Suppressor macrophage (primary cell): ENCODE measurements at regions not wholly inside any gene's neighbourhood (a gene's known extent, or its start where the extent isn't known, plus 50 kb on each side); places are given as distances from the start of the nearest gene placed in this dataset.
"Not testable (repeated sequence)": the region's sequence is repeated elsewhere in the genome, so short reads cannot be mapped to it uniquely, and the experiment has no call there.

ENCODE experiments used
- DNase-seq, 4 experiments: peaks; one replicate each; pipeline ENCODE4 v3.0.0-alpha.2; 2020 to 2022

DNA sequence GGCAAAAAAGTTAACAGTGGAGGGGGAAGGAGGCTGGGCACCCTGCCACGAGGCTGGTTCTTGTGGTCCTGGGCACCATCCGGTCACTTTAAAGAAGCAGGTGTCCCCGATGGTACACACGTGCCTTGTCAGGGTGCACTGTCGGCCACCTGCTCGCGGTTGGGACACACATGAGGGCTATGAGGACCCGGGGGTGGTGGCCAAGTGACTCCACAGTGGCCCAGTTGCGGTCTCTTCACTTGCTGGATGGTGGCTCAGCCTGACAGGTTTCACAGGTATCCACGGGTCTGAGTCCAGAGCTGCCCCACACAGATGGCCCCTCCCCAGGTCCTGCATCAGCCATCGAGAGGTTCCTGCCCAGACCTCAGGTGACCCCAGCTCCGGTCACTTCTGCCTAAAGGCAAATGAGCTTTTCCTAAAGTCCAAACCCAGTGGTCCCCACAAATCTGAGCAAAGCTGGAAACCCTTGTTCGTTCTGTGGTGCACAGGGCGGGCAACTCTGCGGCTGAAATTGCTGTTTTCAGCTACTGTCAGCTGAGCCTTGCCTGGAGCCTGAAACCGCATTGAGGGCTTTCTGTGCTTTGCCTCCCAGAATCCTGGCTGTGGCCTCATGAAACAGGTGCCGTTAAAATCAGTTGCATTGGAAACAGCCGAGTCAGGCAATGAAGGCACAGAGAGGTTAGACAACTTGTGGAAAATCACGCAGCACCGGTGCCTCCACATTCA lies 144.0 kb downstream of the LAT start:
- DNase-seq: not testable (repeated sequence)

DNA sequence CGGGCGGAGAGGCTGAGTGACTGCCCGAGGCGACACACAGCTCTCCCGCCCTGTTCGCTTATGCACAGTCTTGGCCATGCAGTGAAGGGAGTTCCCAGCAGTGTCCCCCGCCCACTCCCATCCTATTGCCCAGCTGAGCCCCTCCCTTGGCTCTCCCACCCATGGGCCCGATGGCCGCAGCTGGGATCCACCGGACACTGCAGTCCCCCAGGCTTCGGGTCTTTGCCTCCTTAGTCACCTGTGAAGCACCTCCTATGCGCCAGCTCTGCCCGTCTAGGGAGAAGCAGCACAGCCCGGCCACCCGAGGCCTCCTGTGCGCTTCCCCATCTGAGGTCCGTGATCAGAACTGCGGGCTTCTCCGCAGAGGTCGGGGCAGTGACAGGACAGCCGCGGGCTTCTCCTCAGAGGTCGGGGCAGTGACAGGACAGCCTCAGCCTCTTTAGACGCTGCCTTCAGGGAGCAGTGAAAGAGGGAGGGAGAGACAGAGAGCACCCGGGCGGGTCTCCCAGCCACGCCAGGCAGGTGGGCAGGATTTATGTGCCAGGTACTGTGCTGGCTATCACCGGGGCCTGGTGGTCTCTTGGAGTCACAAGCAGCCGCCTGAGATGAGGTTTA lies 143.1 kb downstream of the LAT start:
- not testable (repeated sequence) for DNase-seq

DNA sequence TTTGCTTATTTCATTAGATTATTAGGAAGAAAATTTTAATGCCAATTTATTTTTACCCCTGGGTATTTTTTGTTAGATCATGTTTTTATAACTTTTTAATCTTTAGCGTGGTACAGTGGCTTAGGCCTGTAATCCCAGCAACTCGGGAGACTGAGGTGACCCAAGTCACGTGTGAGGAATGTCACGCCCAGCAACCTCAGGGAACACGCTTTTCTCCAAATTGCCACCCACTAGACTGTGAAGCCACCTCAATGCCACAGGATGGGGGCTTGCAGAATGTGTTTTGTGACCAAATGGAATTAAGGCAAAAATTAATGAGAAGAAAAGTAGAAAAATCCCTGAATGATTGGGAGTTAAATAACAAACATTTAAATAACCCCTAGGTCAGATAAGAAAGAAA lies 141.8 kb downstream of the LAT start:
- DNase-seq: peak in 3 of 4 experiments; percentile 11 to 40 (median 26)

DNA sequence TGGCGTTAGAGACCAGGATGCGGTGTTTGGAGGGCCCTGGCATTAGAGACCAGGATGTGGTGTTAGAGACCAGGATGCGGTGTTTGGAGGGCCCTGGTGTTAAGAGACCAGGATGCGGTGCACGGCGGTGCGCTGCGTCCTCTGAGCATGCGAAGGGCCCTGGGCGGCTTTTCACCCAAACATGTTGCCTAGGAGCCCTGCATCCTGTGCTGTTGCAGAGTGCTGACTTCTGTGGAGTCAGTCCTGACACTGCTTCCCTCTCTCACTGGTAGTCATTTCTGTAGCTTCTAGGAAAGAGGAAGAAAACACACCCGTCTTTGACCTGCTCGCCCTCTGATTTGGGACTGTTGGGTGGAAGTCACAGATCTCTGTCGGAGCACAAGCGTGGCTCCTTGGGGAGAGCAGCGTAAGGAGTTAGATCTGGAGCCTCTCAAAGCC lies 141.2 kb downstream of the LAT start:
- DNase-seq: peak; percentile 83 to 92 (median 88)

DNA sequence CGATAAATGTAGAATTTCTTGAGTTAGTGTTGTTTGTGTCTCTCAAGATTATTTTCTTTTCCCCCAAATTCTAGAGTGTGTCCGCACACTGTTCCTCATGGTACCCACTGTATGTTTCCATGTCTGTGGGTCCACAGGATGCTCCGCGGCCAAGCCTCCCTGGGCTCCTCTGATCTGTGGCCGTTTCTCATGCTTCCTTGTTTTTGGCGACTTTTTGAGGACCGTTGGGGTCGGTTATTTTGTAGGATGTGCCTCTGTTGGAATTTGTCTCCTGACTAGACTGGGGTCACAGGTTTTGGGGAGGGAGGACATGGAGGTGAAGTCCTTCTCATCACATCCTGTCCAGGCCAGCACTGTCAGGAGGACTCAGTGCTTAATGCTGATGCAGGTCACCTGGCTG lies 140.0 kb downstream of the LAT start:
- DNase-seq: no peak

DNA sequence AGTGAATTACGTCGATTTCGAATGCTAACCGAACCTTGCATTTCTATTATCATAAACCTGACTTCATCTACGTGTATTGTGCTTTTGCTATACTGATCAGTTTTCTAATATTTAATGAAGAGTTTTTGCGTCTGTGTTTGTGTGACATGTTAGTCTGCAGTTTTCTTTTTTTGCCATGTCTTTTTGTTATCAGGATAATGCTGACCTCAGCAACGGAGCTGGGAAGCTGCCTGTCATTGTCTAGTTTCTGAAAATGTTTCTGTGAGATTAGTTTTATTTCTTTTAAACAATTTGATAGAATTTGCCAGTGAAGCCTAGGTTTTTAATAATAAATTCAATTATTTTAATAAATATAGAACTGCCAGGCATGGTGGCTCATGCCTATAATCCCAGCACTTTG lies 139.3 kb downstream of the LAT start:
- not testable (repeated sequence) for DNase-seq

DNA sequence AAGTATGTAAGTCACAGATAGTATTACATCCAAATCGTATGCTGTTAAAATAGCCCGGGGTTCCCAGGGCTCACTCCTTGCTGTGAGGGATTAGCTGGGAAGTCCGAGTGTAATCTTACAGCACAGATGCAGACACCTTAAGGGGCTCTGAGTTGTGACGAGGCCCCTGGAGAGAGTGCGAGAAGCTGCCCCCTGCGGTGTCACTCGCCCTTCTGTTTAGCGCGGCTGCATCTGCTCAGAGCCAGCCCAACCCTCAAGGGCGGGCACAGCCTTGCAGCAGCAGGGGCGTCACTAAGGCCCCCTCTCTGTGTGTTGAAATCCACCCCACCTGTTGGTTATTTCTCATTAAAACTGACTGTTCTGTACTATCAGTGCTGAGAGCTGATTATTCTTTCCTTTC lies 135.8 kb downstream of the LAT start:
- DNase-seq: not testable (repeated sequence)

DNA sequence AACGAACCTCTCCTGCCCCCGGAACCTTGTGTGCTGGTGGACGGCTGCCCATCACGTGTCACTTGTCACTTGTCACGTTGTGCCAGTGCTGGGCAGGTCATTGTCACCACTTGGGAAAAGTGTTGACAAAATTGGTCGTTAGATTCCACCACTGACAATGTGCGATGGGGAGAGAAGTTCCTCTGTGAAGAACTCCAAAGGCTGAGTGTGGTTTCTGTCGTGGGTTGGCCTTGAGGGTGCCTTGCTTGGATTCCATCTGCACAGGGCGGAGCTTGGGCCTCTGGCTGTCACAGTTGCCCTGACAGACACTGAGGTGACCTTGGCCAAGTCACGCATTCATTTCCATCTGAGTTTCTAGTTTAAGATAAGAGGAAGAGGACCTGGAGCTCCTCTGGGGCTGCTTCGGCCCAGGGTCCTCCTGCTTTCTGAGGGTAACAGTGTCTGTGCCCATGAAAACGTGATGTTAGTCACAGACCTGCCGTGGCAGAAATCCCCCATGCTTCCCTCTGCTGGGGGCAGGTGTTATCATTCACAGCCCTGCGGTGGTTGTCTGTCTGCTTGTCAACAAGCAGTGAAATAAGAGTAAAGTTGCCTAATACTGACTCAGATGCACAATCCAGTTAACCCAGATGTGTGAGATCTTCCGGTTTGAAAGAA lies 133.6 kb downstream of the LAT start:
- peak; percentile 66 to 82 (median 80) for DNase-seq

DNA sequence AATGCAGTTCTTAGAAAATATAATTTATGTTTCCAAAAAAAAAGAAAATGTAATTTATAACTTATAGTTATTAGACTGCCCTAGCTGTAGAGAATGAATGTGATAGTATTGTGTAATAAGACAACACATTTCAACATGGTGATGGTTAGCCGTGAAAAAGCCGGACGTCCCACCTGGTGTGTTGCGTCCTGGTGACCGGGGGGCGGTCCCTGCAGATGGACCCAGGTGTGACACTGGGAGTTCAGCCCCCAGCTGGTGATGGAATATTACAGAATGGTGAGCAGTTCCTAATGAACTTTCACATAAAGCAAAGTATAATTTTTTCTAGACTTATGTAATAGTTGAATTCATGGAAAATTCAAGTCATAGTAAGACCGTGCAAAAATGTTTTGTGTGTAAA lies 132.8 kb downstream of the LAT start:
- peak in 2 of 4 experiments; percentile 6 to 17 for DNase-seq

DNA sequence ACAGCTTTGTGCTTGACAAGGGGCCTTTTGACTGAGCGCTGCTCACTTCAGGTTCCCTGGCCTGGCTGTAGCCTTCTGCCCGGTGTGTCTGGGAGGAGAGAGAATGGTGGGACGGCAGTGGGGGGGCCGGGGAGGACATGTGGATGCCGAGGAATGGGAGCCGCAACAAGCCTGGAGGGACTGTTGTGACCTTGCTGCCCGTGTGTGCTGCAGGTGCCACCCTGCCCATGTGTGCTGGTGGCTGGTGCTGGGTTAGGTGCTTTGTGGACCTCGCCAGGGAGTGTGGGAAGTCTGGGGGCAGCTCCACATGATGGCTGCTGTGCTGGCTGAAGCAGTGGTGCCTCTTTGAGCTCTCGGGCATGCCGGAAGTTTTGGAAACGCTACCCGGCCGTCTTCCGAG lies 132.1 kb downstream of the LAT start:
- DNase-seq: no peak

DNA sequence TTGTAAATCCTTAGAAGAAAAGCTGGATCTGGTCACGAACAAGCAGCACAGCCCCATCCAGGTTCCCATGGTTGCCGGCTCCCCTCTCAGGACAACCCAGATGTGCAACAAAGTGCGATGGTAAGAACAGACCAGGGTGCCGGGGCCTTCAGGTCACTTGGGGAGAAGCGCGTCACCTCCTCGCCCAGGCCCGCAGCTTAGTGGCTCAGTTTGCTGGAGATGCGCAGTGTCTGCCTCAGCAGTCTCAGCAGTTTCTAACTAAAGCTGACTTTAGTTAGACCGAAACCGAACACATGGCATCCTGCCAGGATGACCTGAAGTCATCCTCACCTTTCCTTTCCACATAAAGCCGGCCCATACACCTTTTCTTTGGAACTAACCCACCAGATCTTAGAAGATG lies 131.4 kb downstream of the LAT start:
- DNase-seq: not testable (repeated sequence)

DNA sequence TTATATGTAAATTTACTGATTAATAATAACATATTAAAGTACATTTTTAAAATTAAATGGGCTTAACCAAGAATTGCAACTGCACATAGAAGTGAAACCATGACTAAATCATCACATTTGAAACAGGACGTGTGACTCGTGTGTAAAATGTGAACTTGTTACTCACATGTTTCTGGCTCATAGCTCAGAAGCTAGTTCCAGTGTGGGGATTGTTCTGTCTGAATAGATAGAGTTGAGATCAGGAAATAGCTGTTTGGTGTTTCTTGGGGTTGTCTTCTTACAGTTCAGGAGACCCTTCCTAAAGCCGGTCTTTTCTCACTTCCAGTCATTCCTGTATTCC lies 130.9 kb downstream of the LAT start:
- peak; percentile 61 to 87 (median 73) for DNase-seq

DNA sequence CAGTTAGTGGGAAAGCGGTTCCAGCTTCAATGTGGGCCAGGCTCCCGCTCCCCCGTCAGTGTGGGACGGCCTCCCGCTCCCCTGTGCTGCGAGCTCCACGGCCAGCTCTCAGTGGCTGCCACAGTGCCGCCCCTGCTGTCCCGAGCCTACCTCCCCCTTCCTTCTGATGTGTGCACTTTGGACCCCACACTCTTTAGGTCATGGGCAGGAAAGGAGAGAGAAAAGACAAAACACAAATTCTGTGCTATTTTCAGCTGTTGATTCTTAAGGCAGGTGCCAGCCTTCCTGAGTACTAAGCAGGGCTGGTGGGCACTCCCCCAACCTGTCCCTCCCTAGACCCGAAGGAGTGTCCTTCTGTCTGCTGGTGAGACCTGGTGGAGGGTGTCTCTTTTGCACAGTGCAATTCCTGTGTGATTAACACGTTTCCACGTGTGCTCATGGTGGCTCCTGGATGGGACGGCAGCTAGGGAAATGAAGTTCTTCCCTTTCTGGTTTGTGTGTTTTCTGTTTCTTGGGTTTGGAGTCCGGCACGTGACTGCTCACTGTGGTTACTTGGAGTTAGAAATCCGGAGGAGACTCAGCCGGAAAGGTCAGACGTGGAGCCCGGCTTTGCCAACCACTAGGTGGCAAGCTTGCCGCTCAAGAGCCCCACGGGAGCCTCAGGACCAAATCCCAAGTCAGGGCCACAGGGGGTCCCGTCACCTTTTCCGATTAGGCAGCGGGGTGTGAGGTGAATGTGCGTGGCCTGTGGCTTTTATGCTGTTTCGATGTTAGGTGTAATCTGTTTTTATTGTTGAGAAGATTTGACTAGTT lies 130.3 kb downstream of the LAT start:
- DNase-seq: peak; percentile 81 to 92 (median 89)

DNA sequence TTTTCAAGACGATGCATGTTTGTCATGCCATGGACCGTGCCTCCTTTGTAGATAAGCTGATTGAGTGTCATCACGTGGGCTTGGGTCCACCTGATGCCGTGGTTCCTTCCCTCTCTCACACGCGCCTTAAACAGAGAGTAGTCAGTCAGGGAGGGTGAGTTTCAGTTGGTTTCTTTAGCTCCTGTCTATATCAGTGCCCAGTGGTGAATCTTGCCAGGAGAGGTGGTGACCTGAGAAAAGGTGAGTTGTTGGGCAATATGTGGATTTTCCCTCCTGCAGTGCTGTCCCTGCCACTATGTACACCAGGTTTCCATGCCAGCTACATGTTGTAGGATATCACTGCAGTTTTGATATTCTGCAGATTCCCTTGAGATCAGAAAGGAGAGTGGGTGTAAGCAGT lies 129.7 kb downstream of the LAT start:
- no peak for DNase-seq

DNA sequence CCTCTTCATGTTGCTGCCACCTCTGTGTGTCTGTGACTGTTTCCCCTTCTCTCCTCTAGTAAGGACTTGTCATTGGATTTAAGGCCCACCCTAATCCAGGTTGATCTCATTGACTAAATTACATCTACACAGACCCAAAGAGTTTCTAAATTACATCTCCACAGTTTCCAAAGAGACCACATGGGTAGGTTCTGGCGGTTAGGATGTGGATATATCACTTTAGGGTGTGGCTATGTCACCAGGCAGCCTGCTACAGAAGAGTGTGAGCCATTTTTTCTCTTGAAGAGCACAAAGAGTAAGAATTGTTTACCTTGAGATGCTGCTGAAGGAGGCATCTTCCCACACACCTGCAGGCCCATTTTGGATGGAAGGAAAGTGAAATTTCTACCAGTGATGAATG lies 128.6 kb downstream of the LAT start:
- not testable (repeated sequence) for DNase-seq

DNA sequence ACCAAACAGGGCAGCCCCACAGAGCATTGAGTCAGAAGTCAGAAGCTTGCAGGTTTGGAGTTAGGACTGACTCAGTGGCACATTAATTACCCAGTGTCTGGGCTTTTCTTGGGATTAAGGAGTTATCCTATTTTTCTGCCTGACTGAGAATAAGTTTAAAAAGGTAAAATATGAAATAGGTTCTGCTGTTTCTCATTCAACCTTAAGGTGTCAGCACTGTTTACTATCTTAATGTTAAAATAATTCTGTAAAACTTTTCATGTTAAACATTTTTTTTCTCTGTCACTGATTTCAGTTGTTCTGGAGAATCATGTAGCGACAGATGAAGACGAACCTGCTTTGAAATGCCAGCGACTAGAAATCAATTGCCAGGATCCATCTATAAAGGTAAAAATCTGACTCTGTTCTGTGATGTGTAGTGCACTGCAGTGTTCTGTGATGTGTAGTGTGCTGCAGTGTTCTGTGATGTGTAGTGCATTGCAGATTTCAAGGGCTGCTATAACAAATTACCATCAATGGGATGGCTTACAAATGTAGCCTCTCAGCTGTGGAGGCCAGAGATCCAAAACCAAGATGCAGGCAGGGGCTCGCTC lies 128.0 kb downstream of the LAT start:
- no peak for DNase-seq

DNA sequence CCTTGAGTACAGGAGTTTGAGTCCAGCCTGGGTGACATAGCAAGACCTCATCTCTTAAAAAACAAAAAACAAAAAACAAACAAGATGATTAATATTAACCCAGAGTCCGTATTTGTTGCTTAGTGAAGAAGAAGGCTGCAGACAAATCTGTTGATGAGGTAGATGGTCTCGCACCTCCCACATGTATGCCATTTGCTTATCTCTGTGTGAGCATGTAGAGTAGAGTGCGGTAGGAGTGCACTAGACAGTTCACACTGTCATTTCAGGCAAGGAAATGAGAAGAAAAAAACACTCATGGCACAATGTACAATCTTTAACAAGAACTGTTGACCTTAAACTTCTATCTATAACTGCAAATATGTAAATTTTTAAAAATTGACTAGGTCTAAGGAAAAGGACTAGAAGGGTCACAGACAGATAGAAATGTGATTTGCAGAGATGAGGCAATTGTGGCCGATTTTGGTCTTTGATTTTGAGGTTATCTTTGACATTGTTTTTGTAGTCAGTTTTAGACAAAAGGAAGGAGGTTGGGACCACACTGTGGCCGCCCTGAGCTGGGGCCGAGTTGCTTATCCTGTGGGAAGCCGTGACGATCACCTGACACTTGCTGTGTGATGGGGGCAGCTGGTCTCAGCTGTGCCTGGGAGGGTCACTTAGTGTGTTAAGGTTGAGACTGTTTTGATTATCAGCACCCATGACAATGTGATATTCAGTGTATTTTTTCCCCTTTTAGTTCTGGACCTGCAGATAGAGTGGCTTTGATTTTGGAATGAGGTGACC lies 127.2 kb downstream of the LAT start:
- not testable (repeated sequence) for DNase-seq

DNA sequence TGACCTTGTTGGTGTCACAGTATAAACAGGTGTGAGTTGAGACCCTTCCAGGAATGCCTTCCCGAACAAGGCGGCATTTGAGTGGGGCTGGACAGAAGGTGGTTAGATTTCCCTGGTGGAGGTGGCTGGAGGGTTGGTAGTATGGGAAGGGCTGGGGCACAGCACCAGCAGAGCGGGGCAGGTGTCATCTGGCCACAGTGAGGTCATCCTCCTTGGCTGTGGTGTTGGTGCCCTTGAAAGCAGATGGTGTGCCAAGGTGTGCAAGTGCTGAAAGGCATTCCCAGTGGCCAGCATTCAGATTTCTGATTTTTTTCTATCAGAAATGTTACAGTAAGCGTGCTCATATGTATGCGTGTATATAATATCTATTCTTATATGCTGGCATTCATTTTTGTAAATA lies 126.6 kb downstream of the LAT start:
- no peak for DNase-seq

DNA sequence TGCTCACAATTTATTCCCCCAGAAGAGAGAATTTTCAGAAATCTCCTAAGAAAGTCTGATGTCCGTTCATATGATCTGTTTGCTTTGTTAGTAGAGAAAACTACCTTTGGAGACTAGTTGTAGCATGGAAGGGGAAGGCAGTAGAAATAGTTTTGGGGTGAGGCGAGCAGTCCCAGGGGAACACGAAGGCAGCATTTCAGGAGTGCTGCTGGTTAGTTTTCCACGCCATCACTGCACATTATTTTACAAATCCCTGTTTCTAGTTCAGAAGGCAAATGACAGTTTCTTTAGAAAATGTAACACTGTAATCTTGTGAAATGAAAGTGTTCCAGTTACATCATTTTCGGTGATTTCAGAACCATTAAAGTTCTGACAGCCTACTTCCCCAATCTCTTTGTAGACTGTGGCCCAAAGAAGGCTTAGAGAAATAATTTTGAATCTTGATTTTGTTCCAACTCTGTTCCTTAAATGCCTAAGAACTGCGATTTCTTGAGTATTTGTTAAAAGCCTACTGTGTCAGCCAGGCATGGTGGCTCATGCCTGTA lies 123.8 kb downstream of the LAT start:
- DNase-seq: peak in 2 of 4 experiments; percentile 61 to 69

DNA sequence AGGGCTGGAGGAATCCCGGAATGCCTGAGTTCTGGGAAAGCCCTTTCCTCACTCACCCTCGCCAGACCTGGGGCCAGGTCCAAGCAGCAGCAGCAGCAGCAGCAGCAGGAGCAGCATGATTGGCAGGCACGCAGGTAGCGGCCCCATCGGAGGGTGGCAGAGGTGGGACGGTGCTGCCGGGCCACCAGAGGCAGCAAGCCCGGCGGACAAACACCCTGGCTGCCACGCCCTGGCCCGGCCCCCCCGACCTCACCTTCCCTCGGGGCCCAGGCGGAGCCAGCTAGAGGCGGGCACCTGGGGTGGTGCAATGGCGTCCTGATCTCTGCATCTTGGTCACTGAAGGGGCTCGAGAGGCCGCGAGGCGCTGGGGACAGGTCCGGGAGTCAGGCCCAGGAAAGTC lies 122.4 kb downstream of the LAT start:
- no peak for DNase-seq

DNA sequence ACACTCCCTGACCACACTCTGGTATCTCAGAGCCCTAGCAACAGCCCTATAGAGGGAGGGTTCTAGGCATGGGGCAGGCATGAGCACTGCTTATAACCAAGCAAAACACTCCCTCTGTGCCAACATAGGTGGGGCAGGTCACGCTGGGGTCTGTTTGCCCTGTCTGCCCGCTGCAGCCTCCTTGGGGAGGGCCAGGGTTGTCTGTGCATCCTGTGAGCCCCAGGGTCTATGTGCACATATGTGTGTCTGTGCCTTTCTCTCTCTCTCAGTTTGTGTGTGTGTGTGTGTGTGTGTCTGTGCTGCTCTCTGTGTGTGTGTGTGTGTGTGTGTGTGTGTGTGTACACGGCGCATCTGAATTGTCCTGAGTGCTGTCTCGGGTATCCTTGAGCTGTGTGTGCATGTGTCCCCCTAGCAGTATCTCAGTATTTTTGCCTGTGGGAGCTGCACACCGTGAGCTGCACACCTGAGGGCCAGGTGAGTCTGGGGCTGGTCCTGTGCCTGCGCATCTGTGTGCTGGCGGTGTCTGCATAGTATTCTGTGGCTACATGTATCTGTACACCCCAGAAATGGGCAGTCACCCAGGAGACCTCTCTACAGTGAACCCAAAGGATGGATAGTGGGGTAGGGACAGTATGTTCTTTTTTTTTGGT lies 121.5 kb downstream of the LAT start:
- DNase-seq: not testable (repeated sequence)
